ENCODE measurements at regions not wholly inside any gene's neighbourhood (a gene's known extent, or its start where the extent isn't known, plus 50 kb on each side); places are given as distances from the start of the nearest gene placed in this dataset.

- no peak overlapping the region for H3K4me3 Mint-ChIP-seq
- TF ChIP-seq, protein P1, sequence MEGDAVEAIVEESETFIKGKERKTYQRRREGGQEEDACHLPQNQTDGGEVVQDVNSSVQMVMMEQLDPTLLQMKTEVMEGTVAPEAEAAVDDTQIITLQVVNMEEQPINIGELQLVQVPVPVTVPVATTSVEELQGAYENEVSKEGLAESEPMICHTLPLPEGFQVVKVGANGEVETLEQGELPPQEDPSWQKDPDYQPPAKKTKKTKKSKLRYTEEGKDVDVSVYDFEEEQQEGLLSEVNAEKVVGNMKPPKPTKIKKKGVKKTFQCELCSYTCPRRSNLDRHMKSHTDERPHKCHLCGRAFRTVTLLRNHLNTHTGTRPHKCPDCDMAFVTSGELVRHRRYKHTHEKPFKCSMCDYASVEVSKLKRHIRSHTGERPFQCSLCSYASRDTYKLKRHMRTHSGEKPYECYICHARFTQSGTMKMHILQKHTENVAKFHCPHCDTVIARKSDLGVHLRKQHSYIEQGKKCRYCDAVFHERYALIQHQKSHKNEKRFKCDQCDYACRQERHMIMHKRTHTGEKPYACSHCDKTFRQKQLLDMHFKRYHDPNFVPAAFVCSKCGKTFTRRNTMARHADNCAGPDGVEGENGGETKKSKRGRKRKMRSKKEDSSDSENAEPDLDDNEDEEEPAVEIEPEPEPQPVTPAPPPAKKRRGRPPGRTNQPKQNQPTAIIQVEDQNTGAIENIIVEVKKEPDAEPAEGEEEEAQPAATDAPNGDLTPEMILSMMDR (IDR thresholded peaks at IDR 0.05; ENCODE audit: unreplicated experiment in 3 of 3) = no peak
Observed at GRCh38 chr15:38896647-38897046, 332.0 kb upstream of the RASGRP1 start.

DNA sequence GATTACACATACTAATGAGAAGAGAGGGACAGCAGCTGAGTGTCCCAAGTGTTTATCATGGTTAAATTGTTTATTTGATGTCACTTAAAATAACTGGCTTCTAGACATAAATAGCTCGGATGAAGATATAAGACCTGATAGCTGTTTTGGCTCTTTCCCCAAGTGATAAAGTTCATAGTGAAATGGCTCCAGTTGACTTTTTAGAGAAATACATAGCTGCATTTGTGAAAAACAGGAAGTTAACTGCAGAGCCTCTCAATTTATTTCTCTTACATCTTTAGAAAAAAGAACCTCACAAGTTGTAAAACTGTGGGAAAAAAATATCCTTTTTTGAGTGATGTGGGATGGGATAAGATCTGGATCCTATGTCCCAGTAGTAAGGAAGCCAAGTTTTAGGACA lies 332.9 kb upstream of the RASGRP1 start:
- no peaks in the 10 kb centered on the region for H3K27me3 Mint-ChIP-seq (ENCODE audit: low read depth)
- H3K4me1 Mint-ChIP-seq = peaks cover 45% of the 10 kb centered on the region
- peak overlapping the region; percentile 51 to 82 (median 76) for H3K27ac Mint-ChIP-seq
- TF ChIP-seq, protein P1 (IDR thresholded peaks at IDR 0.05; ENCODE audit: unreplicated experiment in 3 of 3) = no peak
- peaks cover 5% of the 10 kb centered on the region for H3K9me3 Mint-ChIP-seq
- H3K4me3 Mint-ChIP-seq = no peak overlapping the region
- no peaks in the 10 kb centered on the region for H3K36me3 Mint-ChIP-seq (ENCODE audit: low read depth)

More at GRCh38 chr15:38896647-38897046, 332.0 kb upstream of the RASGRP1 start:
- Mint-ChIP-seq H3K9me3 (peaks cover 6% of the 10 kb centered on the region), H3K27me3 (ENCODE audit: low read depth) (no peaks in the 10 kb centered on the region), H3K27ac (peak overlapping the region; percentile 51 to 96 (median 82)), H3K4me1 (peaks cover 45% of the 10 kb centered on the region), H3K36me3 (ENCODE audit: low read depth) (no peaks in the 10 kb centered on the region)

GRCh38 chr15:38898236-38898635 lies 333.6 kb upstream of the RASGRP1 start:
- Mint-ChIP-seq H3K4me1 (peaks cover 41% of the 10 kb centered on the region), H3K9me3 (peaks cover 5% of the 10 kb centered on the region), H3K27me3 (ENCODE audit: low read depth) (no peaks in the 10 kb centered on the region), H3K27ac (peak overlapping the region; percentile 51 to 82 (median 76)), H3K36me3 (ENCODE audit: low read depth) (peaks cover under 1% of the 10 kb centered on the region), H3K4me3 (no peak overlapping the region)
- TF ChIP-seq, protein P1 (IDR thresholded peaks at IDR 0.05; ENCODE audit: unreplicated experiment in 3 of 3) = no peak

- H3K27ac Mint-ChIP-seq = no peak overlapping the region
- H3K9me3 Mint-ChIP-seq = peaks cover 9% of the 10 kb centered on the region
- no peak overlapping the region for H3K4me3 Mint-ChIP-seq
- peaks cover 32% of the 10 kb centered on the region for H3K4me1 Mint-ChIP-seq
- TF ChIP-seq, protein P1 (IDR thresholded peaks at IDR 0.05; ENCODE audit: unreplicated experiment in 3 of 3) = no peak
- H3K27me3 Mint-ChIP-seq (ENCODE audit: low read depth) = peaks cover 2% of the 10 kb centered on the region
- H3K36me3 Mint-ChIP-seq (ENCODE audit: low read depth) = peaks cover 4% of the 10 kb centered on the region
Observed at GRCh38 chr15:38899300-38899699, 334.7 kb upstream of the RASGRP1 start.

DNA sequence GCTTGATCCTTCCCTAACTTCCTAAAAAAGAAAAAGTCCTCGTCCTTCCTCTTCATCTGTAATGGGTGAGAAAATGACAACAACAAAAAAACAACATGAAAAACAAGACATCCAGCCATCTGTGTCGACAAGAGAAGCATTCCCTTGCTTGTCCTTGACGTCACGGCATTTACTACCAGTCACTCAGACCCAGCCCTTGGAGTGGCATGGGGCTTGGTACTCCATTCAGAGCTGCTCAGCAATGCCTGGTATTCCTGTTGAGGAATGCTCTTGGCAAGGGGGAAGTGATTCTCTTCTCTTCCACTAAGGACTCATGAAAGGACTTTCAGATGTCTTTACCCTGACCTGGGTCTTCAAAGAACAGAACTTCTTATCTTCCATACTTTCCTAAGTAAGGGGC lies 339.7 kb upstream of the RASGRP1 start:
- no peaks in the 10 kb centered on the region for H3K4me1 Mint-ChIP-seq
- H3K4me3 Mint-ChIP-seq = no peak overlapping the region
- H3K36me3 Mint-ChIP-seq (ENCODE audit: low read depth) = peaks cover 4% of the 10 kb centered on the region
- peaks cover 6% of the 10 kb centered on the region for H3K27me3 Mint-ChIP-seq (ENCODE audit: low read depth)
- H3K27ac Mint-ChIP-seq = no peak overlapping the region
- TF ChIP-seq, protein P1 (IDR thresholded peaks at IDR 0.05; ENCODE audit: unreplicated experiment in 3 of 3) = no peak
- peaks cover 26% of the 10 kb centered on the region for H3K9me3 Mint-ChIP-seq

- no peak overlapping the region for H3K27ac Mint-ChIP-seq
- H3K36me3 Mint-ChIP-seq (ENCODE audit: low read depth) = peaks cover 4% of the 10 kb centered on the region
- H3K4me1 Mint-ChIP-seq = no peaks in the 10 kb centered on the region
- H3K4me3 Mint-ChIP-seq = no peak overlapping the region
- H3K9me3 Mint-ChIP-seq = peaks cover 30% of the 10 kb centered on the region
- peaks cover 6% of the 10 kb centered on the region for H3K27me3 Mint-ChIP-seq (ENCODE audit: low read depth)
- TF ChIP-seq, protein P1 (IDR thresholded peaks at IDR 0.05; ENCODE audit: unreplicated experiment in 3 of 3) = no peak
Observed at GRCh38 chr15:38905632-38906031, 341.0 kb upstream of the RASGRP1 start.
